HT-29 (cell line): ENCODE measurements at regions not wholly inside any gene's neighbourhood (a gene's known extent, or its start where the extent isn't known, plus 50 kb on each side); places are given as distances from the start of the nearest gene placed in this dataset.

Experiments used
- DNase-seq: peaks from one replicate; pipeline ENCODE4 v3.0.0-alpha.2; 2015; ENCODE audit warnings: low spot score

GRCh38 chr4:182147391-182147790, 95.8 kb upstream of the TENM3 start:
- DNase-seq: no peak

- no peak for DNase-seq
Observed at GRCh38 chr4:182150645-182151044, 92.6 kb upstream of the TENM3 start.

- no peak for DNase-seq
Observed at GRCh38 chr4:182155806-182156205, 87.4 kb upstream of the TENM3 start.

- no peak for DNase-seq
Observed at GRCh38 chr4:182163180-182163579, 80.0 kb upstream of the TENM3 start.

GRCh38 chr4:182169572-182169971, 73.6 kb upstream of the TENM3 start:
- no peak for DNase-seq

GRCh38 chr4:182169987-182170386, 73.2 kb upstream of the TENM3 start:
- DNase-seq: no peak

GRCh38 chr4:182170417-182170935, 72.7 kb upstream of the TENM3 start:
- no peak for DNase-seq

- peak; percentile 5 for DNase-seq
Observed at GRCh38 chr4:182174979-182175378, 68.2 kb upstream of the TENM3 start.

GRCh38 chr4:182175788-182176519, 67.2 kb upstream of the TENM3 start:
- peak; percentile 25 for DNase-seq

GRCh38 chr4:182177166-182177565, 66.0 kb upstream of the TENM3 start:
- no peak for DNase-seq

GRCh38 chr4:182179105-182179504, 64.1 kb upstream of the TENM3 start:
- no peak for DNase-seq

- DNase-seq: no peak
Observed at GRCh38 chr4:182179751-182180150, 63.5 kb upstream of the TENM3 start.

GRCh38 chr4:182185491-182185890, 57.7 kb upstream of the TENM3 start:
- DNase-seq: no peak

GRCh38 chr4:182187674-182188073, 55.5 kb upstream of the TENM3 start:
- no peak for DNase-seq

GRCh38 chr4:182188622-182189021, 54.6 kb upstream of the TENM3 start:
- no peak for DNase-seq

GRCh38 chr4:182189103-182189878, 53.9 kb upstream of the TENM3 start:
- no peak for DNase-seq

GRCh38 chr4:182190306-182190705, 52.9 kb upstream of the TENM3 start:
- no peak for DNase-seq

GRCh38 chr4:182192511-182193181, 50.6 kb upstream of the TENM3 start:
- no peak for DNase-seq

GRCh38 chr4:182193311-182193710, 49.9 kb upstream of the TENM3 start:
- DNase-seq: no peak
